AG08396 (cell line): ENCODE measurements at regions not wholly inside any gene's neighbourhood (a gene's known extent, or its start where the extent isn't known, plus 50 kb on each side); places are given as distances from the start of the nearest gene placed in this dataset.

Experiments used
- DNase-seq: peaks from one replicate; pipeline ENCODE4 v3.0.0; 2012; ENCODE audit warnings: low spot score, mixed read lengths

GRCh38 chr4:126935801-126936200 is 697.0 kb upstream of the INTU start:
- no peak for DNase-seq

- no peak for DNase-seq
Observed at GRCh38 chr4:126937342-126937741, 695.4 kb upstream of the INTU start.

GRCh38 chr4:126937846-126938422 is 694.8 kb upstream of the INTU start:
- DNase-seq, result no peak

GRCh38 chr4:126939401-126939800 is 693.4 kb upstream of the INTU start:
- DNase-seq, result peak; percentile 32

- no peak for DNase-seq
Observed at GRCh38 chr4:126947536-126947935, 685.2 kb upstream of the INTU start.

- no peak for DNase-seq
Observed at GRCh38 chr4:126954537-126955291, 678.0 kb upstream of the INTU start.

- DNase-seq, result no peak
Observed at GRCh38 chr4:126955292-126956183, 677.2 kb upstream of the INTU start.

- no peak for DNase-seq
Observed at GRCh38 chr4:126956184-126956897, 676.4 kb upstream of the INTU start.

GRCh38 chr4:126957556-126957955 is 675.2 kb upstream of the INTU start:
- DNase-seq, result peak; percentile 24

GRCh38 chr4:126957987-126958386 is 674.8 kb upstream of the INTU start:
- DNase-seq, result no peak

GRCh38 chr4:126958482-126958881 is 674.3 kb upstream of the INTU start:
- DNase-seq, result no peak

GRCh38 chr4:126959056-126959745 is 673.6 kb upstream of the INTU start:
- no peak for DNase-seq

GRCh38 chr4:126960760-126961159 is 672.0 kb upstream of the INTU start:
- no peak for DNase-seq

GRCh38 chr4:126961661-126962060 is 671.1 kb upstream of the INTU start:
- no peak for DNase-seq

GRCh38 chr4:126965877-126966276 is 666.9 kb upstream of the INTU start:
- DNase-seq, result no peak

GRCh38 chr4:126969360-126970235 is 663.2 kb upstream of the INTU start:
- DNase-seq, result no peak

- no peak for DNase-seq
Observed at GRCh38 chr4:126973201-126973600, 659.6 kb upstream of the INTU start.

GRCh38 chr4:126976850-126977632 is 655.7 kb upstream of the INTU start:
- peak; percentile 16 for DNase-seq

GRCh38 chr4:126986005-126986404 is 646.8 kb upstream of the INTU start:
- DNase-seq, result no peak

- no peak for DNase-seq
Observed at GRCh38 chr4:126986828-126987227, 645.9 kb upstream of the INTU start.
